ENCODE measurements at regions not wholly inside any gene's neighbourhood (a gene's known extent, or its start where the extent isn't known, plus 50 kb on each side); places are given as distances from the start of the nearest gene placed in this dataset.
"Not testable (repeated sequence)": the region's sequence is repeated elsewhere in the genome, so short reads cannot be mapped to it uniquely, and the experiment has no call there.

- no peak for DNase-seq (ENCODE audit: low read depth in 2 of 2)
Observed at GRCh38 chr3:106529738-106530137, 660.9 kb upstream of the CBLB start.

GRCh38 chr3:106530367-106530766 is 661.6 kb upstream of the CBLB start:
- DNase-seq (ENCODE audit: low read depth in 2 of 2) = no peak

- DNase-seq (ENCODE audit: low read depth in 2 of 2) = not testable (repeated sequence)
Observed at GRCh38 chr3:106531771-106532329, 663.0 kb upstream of the CBLB start.

GRCh38 chr3:106533093-106533787 is 664.4 kb upstream of the CBLB start:
- no peak for DNase-seq (ENCODE audit: low read depth in 2 of 2)

GRCh38 chr3:106533788-106534160 is 665.0 kb upstream of the CBLB start:
- no peak for DNase-seq (ENCODE audit: low read depth in 2 of 2)

- peak; percentile 44 to 51 for DNase-seq (ENCODE audit: low read depth in 2 of 2)
Observed at GRCh38 chr3:106534206-106534605, 665.4 kb upstream of the CBLB start.

GRCh38 chr3:106540743-106541142 is 671.9 kb upstream of the CBLB start:
- DNase-seq (ENCODE audit: low read depth in 2 of 2) = no peak

- no peak for DNase-seq (ENCODE audit: low read depth in 2 of 2)
Observed at GRCh38 chr3:106542101-106542769, 673.4 kb upstream of the CBLB start.

- no peak for DNase-seq (ENCODE audit: low read depth in 2 of 2)
Observed at GRCh38 chr3:106552351-106553043, 683.7 kb upstream of the CBLB start.

GRCh38 chr3:106560451-106560966 is 691.7 kb upstream of the CBLB start:
- DNase-seq (ENCODE audit: low read depth in 2 of 2) = no peak

GRCh38 chr3:106566277-106566676 is 697.5 kb upstream of the CBLB start:
- DNase-seq (ENCODE audit: low read depth in 2 of 2) = peak in 1 of 2 donors; percentile 1

GRCh38 chr3:106570426-106570825 is 701.6 kb upstream of the CBLB start:
- no peak for DNase-seq (ENCODE audit: low read depth in 2 of 2)

- no peak for DNase-seq (ENCODE audit: low read depth in 2 of 2)
Observed at GRCh38 chr3:106573605-106574004, 704.8 kb upstream of the CBLB start.

- no peak for DNase-seq (ENCODE audit: low read depth in 2 of 2)
Observed at GRCh38 chr3:106575029-106575428, 706.2 kb upstream of the CBLB start.

GRCh38 chr3:106577241-106577640 is 708.4 kb upstream of the CBLB start:
- no peak for DNase-seq (ENCODE audit: low read depth in 2 of 2)

GRCh38 chr3:106578911-106579310 is 710.1 kb upstream of the CBLB start:
- DNase-seq (ENCODE audit: low read depth in 2 of 2) = no peak

GRCh38 chr3:106582151-106582550 is 713.3 kb upstream of the CBLB start:
- no peak for DNase-seq (ENCODE audit: low read depth in 2 of 2)

- no peak for DNase-seq (ENCODE audit: low read depth in 2 of 2)
Observed at GRCh38 chr3:106587551-106587950, 718.7 kb upstream of the CBLB start.

- no peak for DNase-seq (ENCODE audit: low read depth in 2 of 2)
Observed at GRCh38 chr3:106588739-106589138, 719.9 kb upstream of the CBLB start.

GRCh38 chr3:106589311-106589942 is 720.6 kb upstream of the CBLB start:
- no peak for DNase-seq (ENCODE audit: low read depth in 2 of 2)

- DNase-seq (ENCODE audit: low read depth in 2 of 2) = no peak
Observed at GRCh38 chr3:106590216-106590615, 721.4 kb upstream of the CBLB start.

GRCh38 chr3:106593381-106593780 is 724.6 kb upstream of the CBLB start:
- no peak for DNase-seq (ENCODE audit: low read depth in 2 of 2)
